NCI-H82 treated with DMSO at 0.1 percent for 48 hours (cell line): ENCODE measurements at regions not wholly inside any gene's neighbourhood (a gene's known extent, or its start where the extent isn't known, plus 50 kb on each side); places are given as distances from the start of the nearest gene placed in this dataset.

Source experiments
- DNase-seq: peaks from one replicate; lab custom pipeline; 2025; ENCODE audit not compliant: unreplicated experiment; lab: John Stamatoyannopoulos, UW

- no peak for DNase-seq
Measured at GRCh38 chr1:14181191-14181795, 417.2 kb upstream of the KAZN start.

DNA sequence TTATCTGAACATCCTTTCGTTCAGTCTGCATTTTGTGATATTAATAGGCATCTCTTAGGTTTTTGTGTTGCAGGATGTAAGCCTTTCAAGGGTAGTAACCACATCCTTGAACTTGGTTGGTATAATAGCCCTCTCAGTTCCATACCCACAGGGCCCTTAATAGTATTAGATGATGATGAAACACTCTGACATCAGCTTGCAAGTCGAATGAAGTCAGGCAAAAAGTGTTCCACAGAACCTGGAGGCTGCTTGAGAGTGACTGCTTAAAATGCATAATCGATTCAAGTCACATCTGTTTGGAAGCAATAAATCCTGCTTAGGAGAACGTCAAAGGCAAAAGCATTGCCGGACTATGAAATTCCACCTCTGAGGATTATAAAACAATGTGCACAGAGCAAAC is 415.6 kb upstream of the KAZN start:
- DNase-seq: peak; percentile 4

- no peak for DNase-seq
Measured at GRCh38 chr1:14183329-14183728, 415.2 kb upstream of the KAZN start.

DNA sequence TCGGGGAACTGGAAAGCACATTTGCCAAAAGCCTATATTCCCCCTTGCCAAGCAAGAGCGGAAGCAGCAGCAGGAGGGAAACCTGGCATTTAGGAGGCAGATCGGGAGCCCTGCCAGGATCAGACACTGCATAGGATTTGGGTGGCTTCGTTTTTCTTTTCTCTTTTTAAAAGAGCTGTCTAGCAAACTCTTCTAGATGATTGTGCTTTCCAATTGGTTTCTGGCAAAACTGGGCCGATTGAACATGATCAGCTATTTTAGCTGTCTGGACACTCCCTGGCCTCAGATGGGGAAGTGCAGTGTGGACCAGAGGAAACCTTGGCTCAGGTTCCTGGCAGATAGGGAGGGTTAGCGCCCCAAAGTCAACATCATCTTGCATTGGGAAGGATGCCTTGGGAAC is 414.0 kb upstream of the KAZN start:
- DNase-seq: no peak

DNA sequence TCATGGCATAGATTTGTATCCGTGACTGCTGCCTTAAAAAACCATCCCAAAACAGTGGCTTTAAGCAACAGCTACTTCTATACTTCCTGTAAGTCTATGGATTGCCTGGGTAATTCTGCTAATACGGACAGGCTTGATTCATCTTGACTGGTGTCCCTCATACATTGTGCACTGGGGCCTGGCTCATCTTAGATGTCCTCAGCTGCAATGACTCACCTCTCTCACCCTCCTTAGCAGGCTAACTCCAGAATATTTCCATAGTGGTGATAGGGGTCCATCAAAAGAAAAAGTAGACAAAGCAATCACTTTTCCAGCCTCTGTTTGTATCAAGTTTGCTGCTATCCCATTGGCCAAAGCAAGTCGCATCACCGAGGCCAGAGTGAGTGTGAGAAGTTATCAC is 409.1 kb upstream of the KAZN start:
- DNase-seq: no peak

- no peak for DNase-seq
Measured at GRCh38 chr1:14190508-14190907, 408.0 kb upstream of the KAZN start.

GRCh38 chr1:14194511-14194910 is 404.0 kb upstream of the KAZN start:
- DNase-seq: no peak

GRCh38 chr1:14205066-14205465 is 393.4 kb upstream of the KAZN start:
- DNase-seq: no peak

DNA sequence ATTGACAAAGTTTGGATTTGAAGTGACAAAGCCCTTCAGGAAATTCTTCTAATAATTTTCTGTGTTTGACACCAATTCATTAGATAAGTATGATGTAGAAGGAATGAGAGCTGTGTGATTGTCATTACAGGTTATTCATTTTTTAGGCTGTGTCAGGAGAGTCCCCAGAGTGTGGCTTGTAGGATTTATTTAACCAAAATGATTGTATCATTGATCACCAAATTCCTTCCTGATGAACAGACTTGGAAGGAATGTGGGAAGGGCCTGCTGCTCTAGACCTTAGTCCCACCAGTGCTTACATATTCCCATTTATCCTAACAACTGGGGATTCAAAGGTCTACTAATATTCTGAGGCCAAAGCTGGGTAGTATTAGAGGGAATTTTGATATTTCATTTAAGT is 383.3 kb upstream of the KAZN start:
- DNase-seq: no peak

- no peak for DNase-seq
Measured at GRCh38 chr1:14217384-14217783, 381.1 kb upstream of the KAZN start.

DNA sequence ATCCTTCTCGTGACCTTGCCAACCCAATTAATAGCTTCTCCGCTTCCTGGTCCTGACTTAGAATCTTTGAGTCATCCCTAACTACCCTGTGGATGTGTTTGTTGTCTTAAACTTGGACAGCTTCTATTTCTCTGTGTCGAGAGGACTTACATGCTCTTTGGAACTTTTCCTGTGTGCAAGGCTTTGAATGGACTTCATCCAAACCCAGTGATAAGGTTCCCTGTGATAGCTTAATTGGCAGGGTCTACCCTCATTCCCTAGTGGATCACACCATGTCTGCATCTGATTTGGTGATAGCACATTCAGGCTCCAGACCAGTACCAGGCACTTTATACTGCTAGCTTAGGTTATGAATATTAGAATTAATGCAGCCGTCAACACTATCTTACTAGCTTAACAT is 378.2 kb upstream of the KAZN start:
- DNase-seq: no peak

DNA sequence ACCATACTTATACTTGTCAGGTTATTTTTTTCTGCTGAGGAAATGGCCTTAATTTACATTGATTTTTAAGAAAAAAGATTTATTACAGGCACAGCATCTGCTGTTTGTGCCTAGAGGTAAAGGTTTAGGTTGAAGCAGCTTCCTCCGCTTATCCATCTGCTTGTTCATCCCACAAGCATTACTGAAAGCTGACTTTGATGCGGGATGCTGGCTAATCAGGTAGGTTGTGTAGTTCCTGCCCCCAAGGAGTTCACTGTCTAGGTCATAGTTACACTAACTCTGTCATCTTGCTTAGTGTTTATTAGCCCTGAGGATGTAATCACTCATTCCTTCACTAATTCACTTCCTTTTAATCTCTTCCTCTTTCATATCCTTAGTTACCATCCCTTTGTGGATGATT is 377.7 kb upstream of the KAZN start:
- DNase-seq: peak; percentile 13

DNA sequence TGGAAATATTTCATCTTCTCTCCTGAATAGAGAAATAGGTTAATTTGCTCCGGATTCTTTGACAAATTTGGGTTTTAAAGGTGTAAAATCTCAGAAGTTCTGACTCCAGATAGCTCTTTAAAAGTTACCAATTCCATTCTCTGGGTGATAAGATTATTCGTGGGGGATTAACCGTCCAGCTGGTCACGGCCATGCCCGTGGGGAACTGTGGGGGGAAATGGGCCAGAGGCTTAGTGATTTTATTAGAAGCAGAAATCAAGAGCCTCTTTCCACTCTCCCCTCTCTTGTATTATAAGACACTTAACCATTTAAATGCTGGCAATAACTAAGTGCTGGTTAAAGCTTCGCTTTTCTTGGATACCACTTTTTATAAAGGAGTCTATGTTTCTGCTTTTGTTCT is 376.4 kb upstream of the KAZN start:
- DNase-seq: peak; percentile 22

DNA sequence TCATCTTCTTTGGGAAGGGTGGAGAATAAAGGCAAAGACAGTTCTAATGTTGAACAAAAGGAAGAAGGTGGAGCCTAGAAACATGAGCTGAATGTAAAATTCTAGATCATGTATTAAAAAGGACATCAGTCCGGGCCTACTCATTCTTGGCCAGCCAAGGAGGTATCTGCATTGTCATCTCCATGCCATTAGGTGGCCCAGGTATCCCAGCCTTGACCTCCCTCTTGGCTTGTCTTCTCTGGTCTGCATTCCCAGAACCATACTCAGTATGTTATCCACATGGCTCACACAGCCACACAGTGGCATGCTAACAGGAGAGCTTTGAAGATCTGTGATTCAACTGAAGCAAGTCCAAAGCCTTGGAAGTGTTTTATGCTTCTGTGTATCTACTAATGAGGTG is 369.8 kb upstream of the KAZN start:
- no peak for DNase-seq

GRCh38 chr1:14233510-14233909 is 365.0 kb upstream of the KAZN start:
- no peak for DNase-seq

DNA sequence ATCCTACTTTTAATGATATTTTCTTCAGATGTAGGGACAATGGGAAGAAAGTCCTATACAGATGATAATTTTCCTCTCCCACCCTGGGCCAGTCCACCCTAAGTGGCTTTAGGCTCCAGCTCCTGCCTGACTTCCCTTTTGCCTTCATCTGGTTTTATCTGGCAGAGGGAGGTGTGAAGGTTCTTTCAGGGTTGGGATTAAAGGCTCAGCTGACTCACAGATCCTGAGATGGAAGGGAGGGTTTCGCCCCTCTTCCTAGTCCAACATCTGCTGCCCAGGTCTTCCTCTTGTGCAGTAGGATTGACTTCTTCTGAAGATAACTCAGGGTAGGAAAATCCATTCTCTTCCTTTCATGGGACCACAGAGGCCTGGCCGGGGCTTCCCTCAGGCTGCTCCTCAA is 362.4 kb upstream of the KAZN start:
- DNase-seq: peak; percentile 38

DNA sequence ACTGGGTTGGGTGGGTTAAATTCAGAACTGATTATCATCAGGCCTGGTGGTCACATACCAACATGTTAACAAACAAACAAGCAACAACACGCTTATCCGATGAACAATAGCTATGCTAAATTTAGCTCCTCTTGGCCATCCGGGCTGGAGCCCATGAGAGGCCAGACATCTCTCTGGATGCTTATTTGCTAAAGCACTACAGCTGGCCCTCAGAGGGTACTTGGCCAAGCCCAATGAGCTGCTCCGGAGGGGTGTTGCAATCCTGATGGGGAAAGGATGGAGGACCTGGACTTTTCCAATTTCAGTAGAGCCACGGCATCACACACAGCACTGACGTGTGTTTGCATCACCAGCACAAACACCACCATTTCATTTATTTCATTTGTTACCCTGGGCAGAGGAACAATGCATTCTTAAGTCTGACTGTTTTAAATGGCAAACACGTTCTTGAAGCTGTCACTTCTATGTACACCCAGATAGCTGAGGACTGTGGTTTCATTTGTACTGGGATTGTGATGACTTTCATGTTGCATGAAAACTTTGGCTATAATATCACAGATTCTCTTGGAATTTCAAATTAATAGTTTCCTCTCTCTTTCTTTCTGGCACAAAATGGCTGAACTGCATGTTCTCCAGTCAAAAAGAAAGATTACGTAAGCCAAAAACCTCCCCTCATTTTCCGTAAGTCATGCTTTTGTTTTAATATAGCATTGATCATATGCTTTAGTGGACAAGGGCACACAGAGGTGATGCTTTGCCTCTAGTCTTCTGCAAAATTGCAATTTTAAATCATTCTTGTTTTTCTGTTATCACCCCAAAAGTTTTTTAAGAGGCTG is 359.8 kb upstream of the KAZN start:
- DNase-seq: no peak

DNA sequence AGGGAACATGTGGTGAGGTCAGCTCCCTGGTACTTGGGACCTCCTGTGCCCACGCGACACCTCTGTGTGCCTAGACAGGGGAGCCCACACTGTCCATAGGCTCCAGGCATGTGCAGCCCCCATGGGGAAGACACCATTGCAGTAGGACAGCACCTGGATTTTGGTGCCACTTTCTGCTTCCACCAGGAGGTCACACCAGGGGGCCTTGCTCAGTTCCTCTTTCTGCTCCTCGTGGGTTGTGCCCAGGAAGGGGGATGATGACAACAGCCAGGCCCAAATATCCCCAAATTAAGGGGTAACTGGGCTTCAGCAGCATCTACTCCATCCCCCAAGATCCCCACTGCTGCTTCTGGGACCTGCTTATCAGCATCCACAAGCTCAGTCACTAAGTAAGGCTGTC is 358.2 kb upstream of the KAZN start:
- no peak for DNase-seq

DNA sequence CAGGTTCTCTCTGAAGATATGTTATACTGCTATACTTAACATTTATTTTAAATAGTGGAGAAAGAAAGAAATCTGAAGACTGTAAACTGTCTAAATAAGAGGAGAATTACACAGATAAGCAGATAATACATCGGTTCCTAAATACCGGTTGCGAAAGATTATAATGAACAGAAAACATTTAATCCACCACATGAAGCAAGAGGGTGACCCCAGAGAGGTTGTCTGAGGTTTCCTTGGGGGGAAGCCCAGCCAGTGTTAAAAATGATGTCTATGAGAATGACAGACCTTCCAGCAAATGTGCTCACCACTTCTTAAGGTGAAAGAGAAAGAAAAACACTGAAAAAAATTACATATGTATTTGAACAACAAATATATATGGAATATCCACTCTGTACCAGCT is 356.4 kb upstream of the KAZN start:
- DNase-seq: no peak

DNA sequence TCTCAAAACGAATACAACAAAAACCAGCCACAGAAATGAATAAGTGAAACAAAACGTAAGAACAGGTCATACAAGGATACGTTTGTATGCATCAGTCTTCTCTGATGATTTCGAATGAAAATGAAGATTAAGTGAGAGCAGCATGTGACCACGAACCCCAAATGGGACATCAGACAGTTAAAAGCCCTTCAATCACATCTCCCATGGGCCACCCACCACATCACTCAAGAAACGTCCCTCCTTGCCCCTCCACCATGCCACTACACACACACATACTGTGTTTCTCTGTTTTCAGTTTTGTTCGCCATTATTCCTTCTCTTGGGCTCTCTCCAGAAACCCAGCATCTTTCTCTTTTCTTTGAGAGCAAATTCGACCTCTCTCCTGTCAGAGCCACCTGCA is 355.6 kb upstream of the KAZN start:
- DNase-seq: no peak

DNA sequence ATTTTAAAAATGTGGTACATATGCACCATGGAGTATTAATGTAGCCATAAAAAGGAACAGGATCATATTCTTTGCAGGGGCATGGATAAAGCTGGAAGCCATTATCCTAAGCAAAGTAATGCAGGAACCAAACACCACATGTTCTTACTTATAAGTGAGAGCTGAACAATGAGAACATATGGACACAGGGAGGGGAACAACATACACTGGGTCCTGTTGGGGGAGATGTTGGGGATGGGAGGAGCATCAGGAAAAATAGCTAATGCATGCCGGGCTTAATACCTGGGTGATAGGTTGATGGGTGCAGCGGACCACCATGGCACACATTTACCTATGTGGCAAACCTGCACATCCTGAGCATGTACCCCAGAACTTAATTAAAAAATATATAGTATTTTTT is 352.5 kb upstream of the KAZN start:
- DNase-seq: peak; percentile 17

- no peak for DNase-seq
Measured at GRCh38 chr1:14246471-14246870, 352.0 kb upstream of the KAZN start.

DNA sequence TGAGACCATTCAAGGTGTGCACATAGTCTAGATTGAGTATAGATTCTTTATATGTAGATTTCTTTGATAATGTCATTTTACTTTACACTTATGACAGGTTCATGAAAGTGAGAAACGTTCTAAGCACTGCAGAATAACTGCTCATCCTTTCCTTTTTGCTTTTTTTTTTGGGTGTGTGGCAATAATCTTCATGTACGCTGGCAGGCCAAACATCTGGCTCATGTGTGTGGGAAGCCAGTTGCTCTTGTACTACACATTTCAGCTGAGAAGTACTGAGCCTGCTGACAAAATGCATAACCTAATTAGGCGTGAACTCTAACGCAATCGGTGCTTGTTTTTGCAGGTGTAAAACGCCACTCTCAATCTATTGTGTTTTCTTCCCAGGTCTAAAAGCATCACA is 350.8 kb upstream of the KAZN start:
- no peak for DNase-seq
